NCI-H460 (cell line): ENCODE measurements at regions not wholly inside any gene's neighbourhood (a gene's known extent, or its start where the extent isn't known, plus 50 kb on each side); places are given as distances from the start of the nearest gene placed in this dataset.
"Not testable (repeated sequence)": the region's sequence is repeated elsewhere in the genome, so short reads cannot be mapped to it uniquely, and the experiment has no call there.

Experiments used
- DNase-seq: peaks from one replicate; pipeline ENCODE4 v3.0.0-alpha.2; 2016; ENCODE audit warnings: low read depth; ENCODE audit errors: extremely low read depth

- no peak for DNase-seq
These were observed 59.6 kb upstream of the MAN2A1 start for GRCh38 chr5:109630093-109630492.

GRCh38 chr5:109628591-109628990 lies 61.1 kb upstream of the MAN2A1 start:
- no peak for DNase-seq

- DNase-seq: not testable (repeated sequence)
These were observed 68.5 kb upstream of the MAN2A1 start for GRCh38 chr5:109621266-109621665.

- no peak for DNase-seq
These were observed 69.1 kb upstream of the MAN2A1 start for GRCh38 chr5:109620651-109621050.

- no peak for DNase-seq
These were observed 70.1 kb upstream of the MAN2A1 start for GRCh38 chr5:109619606-109620005.

- no peak for DNase-seq
These were observed 70.7 kb upstream of the MAN2A1 start for GRCh38 chr5:109619021-109619460.

- no peak for DNase-seq
These were observed 74.7 kb upstream of the MAN2A1 start for GRCh38 chr5:109614981-109615380.

- no peak for DNase-seq
These were observed 75.4 kb upstream of the MAN2A1 start for GRCh38 chr5:109614301-109614700.

- DNase-seq: no peak
These were observed 77.3 kb upstream of the MAN2A1 start for GRCh38 chr5:109612278-109612905.

GRCh38 chr5:109611505-109611904 lies 78.2 kb upstream of the MAN2A1 start:
- DNase-seq: no peak

- DNase-seq: no peak
These were observed 78.7 kb upstream of the MAN2A1 start for GRCh38 chr5:109611061-109611460.

- no peak for DNase-seq
These were observed 79.1 kb upstream of the MAN2A1 start for GRCh38 chr5:109610581-109610980.

- no peak for DNase-seq
These were observed 84.5 kb upstream of the MAN2A1 start for GRCh38 chr5:109605207-109605730.

- DNase-seq: no peak
These were observed 85.0 kb upstream of the MAN2A1 start for GRCh38 chr5:109604758-109605157.

GRCh38 chr5:109601736-109602135 lies 88.0 kb upstream of the MAN2A1 start:
- no peak for DNase-seq

GRCh38 chr5:109597893-109598292 lies 91.8 kb upstream of the MAN2A1 start:
- DNase-seq: no peak

GRCh38 chr5:109594217-109594616 lies 95.5 kb upstream of the MAN2A1 start:
- no peak for DNase-seq

- no peak for DNase-seq
These were observed 98.9 kb upstream of the MAN2A1 start for GRCh38 chr5:109590799-109591198.

GRCh38 chr5:109589986-109590385 lies 99.7 kb upstream of the MAN2A1 start:
- no peak for DNase-seq

- no peak for DNase-seq
These were observed 100.5 kb upstream of the MAN2A1 start for GRCh38 chr5:109589239-109589638.

- DNase-seq: no peak
These were observed 101.3 kb upstream of the MAN2A1 start for GRCh38 chr5:109588281-109589035.

- DNase-seq: no peak
These were observed 104.6 kb upstream of the MAN2A1 start for GRCh38 chr5:109584986-109585599.
